NCI-H82 (cell line): ENCODE measurements at regions not wholly inside any gene's neighbourhood (a gene's known extent, or its start where the extent isn't known, plus 50 kb on each side); places are given as distances from the start of the nearest gene placed in this dataset.

Source experiments
- DNase-seq: peaks from one replicate; lab custom pipeline; 2025; lab: John Stamatoyannopoulos, UW

- no peak for DNase-seq
Observed at GRCh38 chr2:16330982-16331381, 334.7 kb downstream of the CYRIA start.

GRCh38 chr2:16330571-16330970, 335.1 kb downstream of the CYRIA start:
- DNase-seq, result no peak

DNA sequence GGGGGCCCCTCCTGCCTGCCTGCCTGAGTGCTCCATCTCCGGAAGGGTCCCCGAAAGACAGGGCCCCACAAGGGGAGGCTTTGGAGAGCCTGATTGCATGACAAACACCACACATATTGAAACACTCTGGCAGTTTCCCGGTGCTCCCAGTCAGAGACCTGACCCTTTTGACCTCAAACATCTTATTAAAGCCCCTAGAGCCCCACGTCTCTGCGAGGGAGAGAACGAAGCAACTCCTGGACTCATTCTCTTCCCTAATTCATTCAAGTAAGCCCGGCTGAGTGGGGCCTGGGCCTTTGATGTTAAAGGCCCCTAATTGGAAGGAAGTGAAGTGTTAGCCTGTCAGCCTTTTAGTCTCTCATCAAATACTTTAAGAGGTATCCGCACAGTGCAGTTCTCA, 335.6 kb downstream of the CYRIA start:
- DNase-seq, result no peak

DNA sequence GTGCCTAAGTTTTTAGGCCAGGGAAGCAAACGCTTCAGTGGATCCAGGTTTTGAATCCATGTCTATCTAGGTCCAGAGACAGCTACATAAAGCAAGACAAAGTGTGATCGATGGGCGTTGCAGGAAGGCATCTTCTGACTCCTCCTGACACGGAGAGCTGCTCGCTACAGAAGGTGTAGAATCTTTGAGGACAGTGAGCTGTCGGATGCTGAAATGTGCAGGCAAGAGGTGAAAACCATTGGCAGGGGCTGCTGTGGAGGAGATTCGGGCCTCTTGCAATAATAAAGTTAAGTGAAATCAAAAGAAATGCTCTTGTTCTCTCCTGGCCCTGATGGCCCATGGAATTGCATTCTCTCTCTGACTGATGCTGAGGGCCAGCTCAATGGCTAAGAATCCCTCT, 336.2 kb downstream of the CYRIA start:
- no peak for DNase-seq

DNA sequence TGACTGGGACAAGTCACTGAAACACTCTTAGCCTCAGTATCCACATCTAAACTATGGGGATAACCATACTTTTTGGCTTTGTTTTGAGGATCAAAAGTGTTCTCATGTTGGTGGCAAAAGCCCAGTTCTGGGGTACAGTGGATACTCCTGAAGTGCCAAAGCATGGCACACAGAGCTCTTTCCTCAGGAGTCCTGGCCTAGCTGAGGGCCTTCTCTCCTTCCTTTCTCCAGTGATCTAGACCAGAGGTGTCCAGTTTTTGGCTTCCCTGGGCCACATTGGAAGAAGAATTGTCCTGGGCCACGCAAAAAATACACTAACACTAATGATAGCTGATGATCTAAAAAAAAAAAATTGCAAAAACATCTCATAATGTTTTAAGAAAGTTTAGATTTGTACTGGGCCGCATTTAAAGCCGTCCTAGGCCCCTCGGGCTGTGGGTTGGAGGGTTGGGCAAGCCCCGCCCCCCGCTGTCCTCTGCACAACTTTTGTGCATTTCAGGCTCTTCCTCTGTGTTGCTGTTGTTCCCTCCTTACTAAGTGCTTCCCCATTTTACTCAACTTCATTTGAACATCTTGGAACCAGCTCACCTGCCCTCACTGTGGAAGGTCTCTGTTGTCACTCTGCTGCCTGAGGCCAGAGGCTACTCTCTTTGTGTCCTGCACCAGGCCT, 337.0 kb downstream of the CYRIA start:
- no peak for DNase-seq

GRCh38 chr2:16327326-16327725, 338.3 kb downstream of the CYRIA start:
- no peak for DNase-seq

GRCh38 chr2:16326711-16327300, 338.8 kb downstream of the CYRIA start:
- DNase-seq, result no peak

DNA sequence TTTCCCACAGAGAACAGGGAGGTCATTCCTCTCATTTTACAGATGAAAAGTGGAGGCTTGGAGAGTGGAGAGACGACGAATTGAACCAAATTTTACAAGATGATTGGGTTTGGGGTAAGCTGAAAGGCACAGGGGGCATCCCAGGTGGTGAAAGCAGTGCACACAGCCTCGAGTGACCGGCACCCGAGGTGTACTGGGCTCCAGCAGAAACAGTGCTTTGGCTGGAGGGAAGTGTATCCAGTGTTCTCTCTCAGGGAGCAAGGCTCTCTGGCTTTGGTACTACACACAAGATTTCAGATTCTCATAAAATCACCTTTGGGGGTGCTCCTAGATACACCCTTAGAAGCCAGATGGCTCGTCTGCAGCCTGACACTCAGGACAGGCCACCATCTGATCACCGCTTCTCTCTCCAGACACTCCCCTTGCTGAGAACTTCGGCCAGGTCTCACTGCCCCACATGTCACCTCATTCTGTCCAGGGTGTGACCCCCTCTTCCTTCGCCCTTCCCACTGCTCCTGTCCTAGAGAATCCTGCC, 339.6 kb downstream of the CYRIA start:
- DNase-seq, result no peak

DNA sequence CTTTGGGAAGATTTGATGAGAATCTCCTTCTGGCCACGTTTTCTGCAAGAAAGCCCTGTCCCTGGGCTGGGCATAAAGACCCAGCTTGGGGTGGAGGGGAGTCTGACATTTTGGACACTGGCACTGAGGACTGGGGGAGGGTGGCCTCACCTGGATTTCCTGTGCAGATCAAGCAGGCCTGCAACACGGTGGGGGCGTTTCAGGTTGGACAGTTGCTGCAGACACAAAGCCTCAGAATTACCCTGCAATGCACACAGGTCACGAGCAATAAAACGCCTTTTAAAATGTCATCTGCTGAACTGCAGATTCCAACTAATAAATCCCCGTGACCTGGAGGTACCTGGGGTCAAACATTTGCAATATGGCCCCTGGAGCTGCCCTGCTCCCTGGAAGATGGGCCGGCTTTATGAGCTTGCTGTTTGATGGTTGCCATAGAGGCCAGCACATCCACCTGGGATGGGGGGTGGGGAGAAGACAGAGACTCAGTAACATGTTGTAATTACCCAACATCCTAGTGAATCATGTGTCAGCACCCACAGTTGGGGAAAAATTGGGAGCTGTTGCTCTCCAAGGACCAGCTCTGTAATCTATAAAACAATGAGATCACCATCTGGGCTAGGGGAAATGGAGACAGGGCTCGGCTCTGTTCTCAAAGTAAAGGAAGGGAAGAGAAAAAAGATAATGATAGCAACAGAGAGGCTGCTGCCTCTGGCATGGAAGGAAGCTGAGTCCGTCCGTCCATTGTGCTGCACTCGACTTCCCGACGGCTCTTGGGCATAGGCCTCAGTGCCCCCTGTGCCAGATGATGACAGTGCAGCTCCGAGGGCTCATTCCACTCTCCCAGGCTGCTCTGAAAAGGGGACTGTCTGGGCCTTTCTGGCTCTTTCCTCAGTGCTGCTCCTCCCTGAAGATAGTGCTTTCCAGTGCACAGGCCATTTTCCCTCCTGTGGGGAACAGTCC, 340.3 kb downstream of the CYRIA start:
- DNase-seq, result peak; percentile 31

GRCh38 chr2:16324544-16324937, 341.1 kb downstream of the CYRIA start:
- peak; percentile 36 for DNase-seq

DNA sequence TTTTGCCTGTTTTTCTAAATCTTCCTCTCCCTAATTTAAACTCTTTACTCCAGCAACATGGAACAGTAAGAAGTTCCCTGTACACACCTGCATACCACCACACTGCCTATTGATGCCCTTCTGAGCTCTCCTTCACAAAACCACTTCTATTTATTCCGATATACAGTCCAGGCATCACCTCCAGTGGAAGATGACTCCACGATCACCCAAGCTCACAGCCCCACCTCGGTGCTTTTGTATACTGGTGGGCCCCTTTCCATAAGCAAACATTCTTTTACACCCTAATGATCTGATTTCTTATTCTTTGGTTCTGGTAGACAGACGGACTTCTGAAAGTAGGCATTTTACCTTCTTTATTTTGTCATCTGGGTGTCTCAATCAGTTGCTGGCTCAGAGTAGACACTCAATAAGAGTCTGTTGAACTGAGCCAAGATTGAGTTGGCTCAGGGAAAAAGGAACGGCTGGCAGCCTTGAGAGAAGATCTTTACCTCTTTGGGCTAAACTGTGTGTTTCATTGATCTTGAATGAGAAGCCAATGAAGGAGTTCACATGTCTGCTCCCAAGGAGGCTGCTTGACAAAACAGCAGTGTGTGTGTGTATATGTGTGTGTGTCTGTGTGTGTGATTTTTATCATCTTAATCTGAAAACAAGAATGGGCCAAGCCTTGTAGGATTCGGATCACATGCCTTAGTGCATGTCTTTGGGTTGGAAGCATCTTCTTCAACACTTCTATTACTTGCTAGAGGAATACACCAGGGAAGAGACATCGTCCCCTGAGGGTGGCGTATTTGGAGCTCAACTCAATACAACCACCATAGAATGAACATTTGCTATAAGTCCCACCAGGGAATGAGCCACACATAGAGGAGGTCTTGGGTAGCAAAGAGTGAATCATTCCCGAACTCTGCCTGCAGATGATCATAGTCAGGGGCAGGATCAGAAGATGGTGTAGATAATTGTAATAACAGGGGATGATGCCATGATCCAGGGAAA, 341.8 kb downstream of the CYRIA start:
- no peak for DNase-seq

GRCh38 chr2:16323126-16323520, 342.5 kb downstream of the CYRIA start:
- DNase-seq, result no peak

DNA sequence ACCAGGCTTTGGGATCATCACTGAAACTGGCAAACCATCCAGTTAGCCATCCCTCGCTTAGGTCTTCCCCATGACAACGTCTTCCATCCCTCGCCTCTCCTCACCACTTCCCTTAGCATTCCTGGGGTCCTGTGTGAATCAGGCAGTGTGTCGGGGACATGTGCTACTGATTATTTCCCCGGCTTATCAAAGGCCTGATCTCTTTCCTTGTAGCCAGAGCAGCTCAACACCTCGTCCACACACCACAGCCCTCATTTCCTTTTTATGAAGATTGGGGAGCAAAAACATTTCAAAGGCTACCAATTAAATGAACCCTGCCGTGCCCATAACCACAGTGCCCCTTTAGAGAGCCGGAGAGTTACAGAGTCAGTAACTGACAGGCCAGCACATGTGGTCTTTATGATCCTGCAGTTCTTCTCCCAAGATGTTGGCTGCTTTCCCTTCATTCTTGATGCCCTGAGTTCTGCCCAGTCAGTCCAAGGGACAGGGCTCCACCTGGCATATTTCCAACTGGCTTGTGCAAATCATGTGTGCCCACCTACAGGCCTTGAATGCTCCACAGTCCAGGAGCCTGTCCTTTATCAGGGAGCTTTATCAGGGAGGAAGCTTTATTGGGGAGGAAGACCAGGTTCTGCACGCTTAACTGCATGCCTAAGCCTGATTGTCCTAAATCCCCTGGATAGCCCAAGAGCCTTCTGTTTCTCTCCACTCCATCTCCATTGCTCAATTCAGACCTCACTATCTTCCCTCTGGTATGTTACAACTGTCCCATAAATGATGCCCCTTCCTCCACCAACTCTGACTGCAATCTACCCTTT, 343.1 kb downstream of the CYRIA start:
- peak; percentile 10 for DNase-seq

GRCh38 chr2:16321872-16322271, 343.8 kb downstream of the CYRIA start:
- peak; percentile 36 for DNase-seq

GRCh38 chr2:16321256-16321655, 344.4 kb downstream of the CYRIA start:
- no peak for DNase-seq

- DNase-seq, result peak; percentile 15
Observed at GRCh38 chr2:16320716-16321115, 344.9 kb downstream of the CYRIA start.

DNA sequence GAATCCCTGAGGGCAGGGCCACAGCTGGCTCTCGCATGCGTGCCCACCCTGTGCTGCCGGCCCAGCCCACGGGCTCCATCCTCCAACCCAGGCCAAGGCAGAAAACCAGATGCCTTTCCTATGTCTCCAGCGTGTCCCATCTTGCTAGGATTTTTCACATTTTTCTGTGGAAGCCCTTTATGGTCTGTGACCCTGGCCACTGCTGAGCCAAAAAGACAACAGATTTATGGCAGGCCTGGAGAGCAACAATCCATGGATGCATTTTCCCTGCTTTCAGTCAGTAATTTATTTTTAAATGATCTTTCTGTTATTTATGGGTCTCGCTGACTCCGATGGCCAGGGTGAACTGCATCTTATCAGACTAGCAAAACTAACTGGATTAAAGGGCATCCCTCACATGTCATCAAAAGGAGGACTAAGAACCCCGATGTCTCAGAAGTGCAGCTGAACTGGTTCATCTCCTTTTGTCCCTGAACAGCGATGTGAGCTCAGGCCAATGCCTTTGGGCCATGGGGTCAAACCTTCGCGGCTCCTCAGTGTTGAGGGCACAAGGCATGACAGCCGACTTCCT, 346.0 kb downstream of the CYRIA start:
- DNase-seq, result peak; percentile 14

DNA sequence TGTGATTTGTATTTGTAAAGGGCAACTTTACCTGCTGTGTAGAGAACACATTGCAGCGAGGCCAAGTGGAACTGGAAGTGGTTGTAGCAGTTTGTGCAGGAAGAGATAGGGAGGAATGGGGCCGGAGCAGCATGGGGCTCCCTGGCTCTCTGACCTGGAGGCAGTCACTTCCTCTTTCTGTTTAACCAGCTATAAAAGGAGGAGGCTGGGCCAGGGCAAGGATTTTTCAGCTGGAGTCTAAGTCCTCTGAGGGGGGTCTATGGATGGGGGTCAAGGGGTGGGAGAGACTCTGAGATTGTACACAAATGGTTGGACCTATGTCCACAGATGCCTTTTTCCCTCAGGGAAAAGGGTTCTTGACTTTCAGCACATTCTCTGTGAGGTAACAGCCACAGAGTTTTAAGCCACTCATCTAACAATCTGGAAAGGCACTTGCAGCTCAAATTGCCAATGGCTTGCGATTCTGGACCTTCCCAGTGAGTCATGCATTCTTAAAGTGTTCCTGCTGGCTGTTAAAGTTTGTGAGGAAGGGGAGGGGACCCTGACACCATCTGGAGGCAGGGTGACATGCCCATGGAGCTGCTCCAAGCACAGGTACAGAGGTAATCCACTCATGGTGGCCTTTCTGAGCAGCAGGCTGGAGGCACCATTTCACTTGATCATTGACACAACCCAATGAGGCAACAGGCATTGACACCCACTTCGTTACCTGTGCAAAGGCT, 347.0 kb downstream of the CYRIA start:
- DNase-seq, result peak; percentile 4

DNA sequence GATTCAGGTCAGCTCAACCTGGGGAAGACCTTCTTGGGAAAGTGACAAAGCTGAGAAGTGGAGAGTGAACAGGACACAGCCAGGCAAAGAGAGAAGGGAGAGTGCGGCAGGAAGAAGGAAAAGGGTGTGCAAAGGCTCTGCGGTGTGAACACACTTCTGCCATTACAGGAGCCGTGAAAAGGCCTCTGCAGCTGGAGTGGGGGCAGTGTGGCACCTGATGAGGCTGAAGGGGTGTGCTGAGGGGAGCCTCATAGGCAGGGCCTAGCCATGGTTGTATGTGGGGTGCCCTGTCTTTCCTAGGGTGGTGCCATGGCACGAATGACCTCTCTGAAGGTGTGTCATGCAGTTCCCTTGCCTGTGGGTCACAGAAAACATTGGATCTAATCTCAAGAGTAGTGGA, 347.6 kb downstream of the CYRIA start:
- no peak for DNase-seq
